ENCODE measurements at regions not wholly inside any gene's neighbourhood (a gene's known extent, or its start where the extent isn't known, plus 50 kb on each side); places are given as distances from the start of the nearest gene placed in this dataset.

GRCh38 chr10:21175797-21176196 lies 278.7 kb upstream of the NEBL start (continued):
- TF ChIP-seq ASH2L (IDR thresholded peaks at IDR 0.05; ENCODE audit: low read length): no peak
